K562 (cell line): ENCODE measurements at regions not wholly inside any gene's neighbourhood (a gene's known extent, or its start where the extent isn't known, plus 50 kb on each side); places are given as distances from the start of the nearest gene placed in this dataset.

ENCODE experiments used
- CHD7 ChIP-seq: fragments of 200-600 bp; sonication (generic); IDR thresholded peaks from one replicate; pipeline ENCODE4 v1.6.1; 2012; ENCODE audit warnings: mild to moderate bottlenecking, low read depth, low read length, inconsistent platforms
- NELFE ChIP-seq: IDR thresholded peaks from 2 replicates; pipeline ENCODE4 v1.6.1; 2011; ENCODE audit warnings: mild to moderate bottlenecking; ENCODE audit not compliant: insufficient read depth, insufficient read length
- ZHX1 ChIP-seq: fragments of 150-350 bp; conservative IDR thresholded peaks from 2 replicates; pipeline ENCODE4 v1.6.1; 2014; ENCODE audit warnings: low read length
- ZNF699 ChIP-seq: fragments of 250-450 bp; sonication (Bioruptor Pico); IDR thresholded peaks from 2 replicates; pipeline ENCODE4 v1.8.0; 2021; ENCODE audit warnings: mild to moderate bottlenecking, moderate library complexity; ENCODE audit not compliant: insufficient replicate concordance

DNA sequence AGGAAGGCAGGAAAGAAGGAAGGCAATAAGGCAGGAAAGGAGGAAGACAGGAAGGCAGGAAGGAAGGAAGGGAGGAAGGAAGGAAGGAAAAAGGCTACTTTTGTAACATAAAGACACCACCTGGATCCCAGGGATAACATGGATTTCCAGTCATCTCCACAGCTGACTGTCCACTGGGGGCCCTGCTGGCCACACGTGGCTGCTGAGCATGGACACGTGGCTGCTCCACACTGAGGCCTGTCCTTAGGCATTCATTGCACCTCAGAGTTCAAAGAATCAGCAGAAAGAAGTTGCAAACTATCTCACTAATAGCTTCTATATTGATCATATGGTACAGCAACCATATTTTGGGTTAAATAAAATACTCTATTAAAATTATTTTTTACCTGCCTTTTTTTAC is 130.2 kb upstream of the SALL3 start (continued):
- TF ChIP-seq CHD7 = no peak
- TF ChIP-seq ZHX1 = no peak
- TF ChIP-seq NELFE = no peak
- TF ChIP-seq ZNF699 = no peak
